Activated naive CD8-positive, alpha-beta T cell treated with anti-CD3 and anti-CD28 coated beads, Interleukin-2, amount 50 U/mL, for 16 hours (primary cell): ENCODE measurements at regions not wholly inside any gene's neighbourhood (a gene's known extent, or its start where the extent isn't known, plus 50 kb on each side); places are given as distances from the start of the nearest gene placed in this dataset.
A peak's percentile ranks its signal among the peaks of the same experiment; 100 is the strongest.

Experiments
- DNase-seq: peaks from one replicate; pipeline ENCODE4 v3.0.0-alpha.2; 2020; ENCODE audit warnings: low read depth, low spot score

DNA sequence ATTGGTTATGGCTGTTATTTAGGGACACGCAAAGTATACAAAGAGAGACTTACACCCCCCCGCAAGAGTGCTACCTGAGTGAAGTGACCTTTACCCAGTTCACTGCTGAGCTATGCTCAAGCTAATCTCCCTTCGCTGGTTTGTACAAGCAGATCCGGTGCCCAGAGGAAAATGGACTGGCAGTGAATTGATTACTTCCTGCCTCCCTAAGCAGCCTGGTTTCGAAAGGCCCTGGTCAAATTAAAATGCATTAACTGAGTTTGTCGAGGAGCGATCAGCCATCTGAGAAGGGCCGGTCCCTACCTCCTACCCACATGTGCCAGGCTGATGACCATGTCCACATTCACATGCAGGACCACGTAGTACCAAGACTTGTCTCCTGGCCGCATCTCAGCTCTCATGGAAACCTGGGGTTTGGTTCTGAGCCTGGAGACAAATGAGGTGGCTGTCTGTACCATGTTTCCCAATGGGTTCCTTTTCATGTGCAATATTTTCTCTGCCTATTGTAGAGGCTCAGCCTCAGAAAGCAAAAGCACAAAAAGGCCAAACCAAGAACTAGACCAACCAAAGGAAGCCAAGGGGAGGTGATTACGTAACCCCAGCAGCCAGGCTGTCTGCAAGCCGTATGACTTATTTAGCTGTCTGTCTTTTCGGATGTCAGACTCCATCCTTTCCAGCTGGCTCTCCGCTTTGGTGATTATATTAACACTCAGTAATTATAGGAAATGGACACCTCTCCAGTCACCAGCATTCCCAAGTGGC lies 284.7 kb upstream of the PWP1 start:
- no peak for DNase-seq

DNA sequence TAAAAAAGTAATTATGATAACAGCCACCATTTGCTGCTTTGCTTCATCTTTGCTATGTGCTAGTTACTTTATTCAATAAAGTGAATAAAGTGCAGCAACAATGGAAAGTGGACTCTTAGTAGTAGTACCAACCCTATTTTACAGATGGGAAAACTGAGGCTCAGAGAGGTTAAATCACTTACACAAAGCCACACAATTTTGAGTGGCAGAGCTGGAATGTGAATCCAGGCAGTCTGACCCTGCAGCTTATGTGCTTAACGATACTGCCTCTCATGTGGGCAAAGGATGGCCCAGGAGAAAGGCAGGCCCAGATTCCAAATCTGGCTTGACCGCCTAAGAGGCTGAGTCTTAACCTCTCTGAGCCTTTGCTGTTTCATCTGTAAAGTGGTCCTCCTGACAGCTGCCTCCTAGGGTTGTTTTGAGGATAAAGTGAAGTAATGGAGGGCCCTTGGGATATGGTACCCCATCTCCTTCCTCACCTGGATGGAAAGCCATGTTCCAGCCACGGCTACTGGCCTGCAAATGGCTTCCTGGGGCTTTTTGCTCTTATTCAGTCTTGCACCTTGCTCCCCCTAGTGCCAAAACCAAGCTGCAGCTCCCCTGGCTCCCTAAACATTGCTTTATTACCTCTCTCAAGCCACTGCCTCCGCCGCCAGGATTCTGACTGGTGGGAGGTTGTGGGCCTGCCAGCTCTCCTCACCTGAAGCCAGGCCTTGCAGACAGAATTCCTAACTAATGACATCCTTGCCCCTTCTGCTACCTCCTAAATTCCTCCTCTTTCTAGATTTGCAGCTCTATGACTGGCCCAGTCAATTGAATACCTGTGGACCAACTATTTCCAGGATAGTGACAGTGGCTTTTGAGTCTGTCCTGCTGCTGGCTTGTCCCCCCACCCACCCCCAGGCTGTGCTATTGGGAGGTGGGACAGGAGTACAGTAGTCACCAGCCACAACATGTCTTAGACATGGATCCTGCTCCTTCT lies 283.3 kb upstream of the PWP1 start:
- peak; percentile 33 for DNase-seq

DNA sequence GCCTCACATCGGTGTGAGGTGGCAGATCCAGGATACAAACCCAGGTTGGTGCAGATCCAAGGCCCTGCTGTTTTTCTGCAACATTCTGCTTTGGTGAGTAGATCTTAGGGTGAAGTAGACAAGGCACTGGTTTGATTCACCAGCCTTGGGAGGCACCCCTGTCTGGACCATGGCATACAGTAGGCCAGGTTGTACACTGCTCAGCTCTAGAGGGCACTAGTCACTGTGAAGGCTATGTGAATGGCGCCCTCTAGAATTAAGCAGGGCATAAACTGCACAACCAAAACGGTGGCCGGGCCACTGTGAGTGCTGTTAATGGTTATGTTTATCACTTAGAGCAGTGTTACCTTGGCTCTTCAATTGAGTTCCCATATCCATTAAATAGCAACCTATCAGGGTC lies 280.6 kb upstream of the PWP1 start:
- no peak for DNase-seq

DNA sequence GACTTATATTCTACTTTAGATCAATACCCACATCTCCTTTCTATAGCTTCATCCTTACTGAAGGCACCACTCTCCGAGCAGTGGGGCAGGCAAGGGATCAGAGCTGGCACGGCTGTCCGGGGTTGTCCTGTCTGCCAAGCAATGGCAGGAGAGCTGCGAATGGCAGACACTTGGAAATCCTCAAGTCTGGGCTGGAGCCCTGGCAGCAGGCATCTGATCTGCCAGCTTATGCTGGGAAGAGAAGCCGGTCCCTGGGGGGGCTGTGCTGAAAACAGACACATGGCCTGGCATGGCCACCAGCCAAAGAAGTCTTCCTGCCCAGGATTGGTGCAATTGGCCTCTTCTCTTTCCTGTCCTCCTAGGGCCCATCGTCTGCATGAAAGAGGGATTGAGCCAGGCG lies 280.2 kb upstream of the PWP1 start:
- DNase-seq, result no peak

DNA sequence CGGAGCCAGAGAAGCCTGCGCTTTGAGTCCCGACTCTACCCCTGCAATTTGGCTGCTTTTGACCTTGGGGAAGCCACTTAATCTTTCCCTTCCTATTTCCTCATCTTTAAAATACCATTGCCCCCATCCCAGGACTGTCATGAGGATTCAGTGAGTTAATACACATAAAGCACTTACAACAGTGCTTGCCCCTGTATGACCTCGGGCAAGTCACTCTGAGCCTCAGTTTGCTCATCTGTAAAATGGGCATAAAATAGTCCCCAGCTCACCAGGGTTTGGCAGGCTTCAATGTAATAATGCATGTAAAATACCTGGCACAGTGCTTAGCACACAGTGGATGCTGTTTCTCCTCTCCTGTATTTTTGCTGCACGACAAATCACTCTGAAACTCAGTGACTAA lies 278.7 kb upstream of the PWP1 start:
- DNase-seq, result no peak

DNA sequence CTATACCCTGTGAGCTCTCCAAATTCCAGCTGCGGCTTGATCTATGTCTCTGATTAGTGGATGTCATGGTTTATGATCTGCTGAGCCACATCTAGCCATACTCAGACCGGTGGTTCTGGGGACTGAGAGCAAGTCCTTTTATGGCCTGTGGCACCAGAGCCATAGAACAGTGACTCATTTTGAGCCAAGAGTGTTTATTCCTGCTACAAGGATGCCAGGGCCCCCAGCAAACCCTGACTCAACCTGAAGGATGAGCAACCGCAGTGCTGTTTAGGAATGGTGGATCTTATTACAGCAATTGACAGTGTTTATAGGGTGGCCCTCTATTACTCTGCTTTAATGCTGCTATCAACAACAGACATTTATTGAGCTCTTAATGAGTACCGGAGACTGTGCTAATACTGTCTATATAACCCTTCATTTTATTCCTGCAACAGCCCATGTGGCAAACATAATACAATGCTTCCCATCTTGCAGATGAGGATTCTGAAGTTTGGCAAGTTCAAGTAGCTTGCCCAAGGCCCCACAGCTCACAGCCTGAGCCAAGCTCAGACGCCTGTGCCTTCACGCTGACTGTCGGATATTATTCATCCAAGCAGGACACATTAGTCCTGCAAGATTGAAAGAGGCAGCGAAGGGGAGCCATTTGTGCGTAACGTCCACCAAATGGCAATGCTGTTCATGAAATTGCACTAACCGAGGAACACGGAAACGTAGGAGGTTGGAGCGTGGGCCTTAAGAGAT lies 273.6 kb upstream of the PWP1 start:
- no peak for DNase-seq

DNA sequence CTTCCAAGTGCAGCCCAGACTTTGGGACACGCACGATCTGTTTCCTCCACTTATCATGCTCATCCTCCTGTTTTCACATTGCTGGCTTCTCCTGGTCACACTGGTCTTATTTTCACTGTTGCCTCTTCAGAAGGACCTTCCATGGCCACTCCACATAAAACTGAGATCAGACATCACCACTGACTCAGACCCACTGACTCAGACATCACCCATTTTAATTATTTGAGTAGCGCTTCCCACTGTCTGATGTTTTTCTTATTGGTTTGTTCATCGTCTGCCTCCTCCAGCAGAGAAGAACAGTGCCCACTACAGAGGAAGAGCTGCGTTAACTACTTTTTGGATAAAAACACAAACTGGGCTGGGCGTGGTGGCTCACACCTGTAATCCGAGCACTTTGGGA lies 270.5 kb upstream of the PWP1 start:
- DNase-seq, result no peak

DNA sequence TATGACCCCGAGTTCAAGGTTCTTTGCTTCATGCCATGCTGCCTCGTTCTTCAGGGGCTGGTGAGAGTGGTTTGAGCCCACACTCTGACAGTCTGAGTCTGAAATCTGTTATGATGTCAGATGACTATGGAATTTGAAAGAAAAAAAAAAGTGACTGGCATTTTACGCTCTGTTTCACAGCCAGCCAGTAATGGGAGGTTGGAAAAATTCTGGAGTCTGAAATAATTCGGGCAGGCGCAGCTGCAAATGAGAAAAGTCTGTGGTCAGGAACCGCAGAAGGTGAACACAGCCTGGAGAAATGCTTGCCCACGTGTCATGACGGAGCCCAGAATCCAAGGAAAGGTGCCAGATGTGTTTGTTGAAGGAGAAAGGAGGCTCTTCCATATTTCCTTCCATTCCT lies 269.8 kb upstream of the PWP1 start:
- DNase-seq, result no peak

DNA sequence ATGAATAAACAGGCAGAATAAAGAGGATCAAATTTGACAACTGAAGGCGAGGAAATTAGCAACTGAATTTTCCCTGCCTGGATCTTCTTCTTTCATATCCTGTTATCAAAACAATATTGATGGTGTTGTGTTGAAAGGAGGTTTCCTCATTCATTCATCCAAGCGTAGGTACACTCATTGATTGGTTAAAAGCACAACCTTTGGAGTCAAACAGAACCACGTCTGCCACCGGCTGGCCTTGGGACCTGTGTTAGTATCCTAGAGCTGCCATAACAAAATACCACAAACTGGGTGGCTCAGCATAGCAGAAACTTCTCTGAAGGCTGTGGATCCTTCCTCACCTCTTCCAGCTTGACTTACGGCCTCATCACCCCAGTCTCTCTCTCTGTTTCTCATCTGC lies 268.6 kb upstream of the PWP1 start:
- DNase-seq, result no peak

DNA sequence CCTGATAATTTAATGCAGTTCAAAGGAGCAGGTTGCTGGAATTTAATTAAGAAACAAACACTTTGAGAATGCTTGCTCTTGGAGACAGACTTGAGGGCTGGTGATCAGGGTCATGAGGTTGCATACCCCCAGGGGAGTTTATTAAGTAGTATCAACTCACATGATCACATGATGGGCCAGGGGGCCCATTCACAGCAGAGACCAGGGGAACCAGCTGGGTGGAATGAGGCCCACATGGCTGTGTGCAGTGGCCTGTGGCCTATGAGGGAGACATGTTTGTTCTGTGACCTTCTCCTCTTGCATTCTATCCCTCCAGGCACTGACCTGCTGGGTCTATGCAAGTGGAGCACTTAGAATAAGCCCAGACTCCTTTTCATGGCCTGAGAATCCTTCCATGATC lies 266.6 kb upstream of the PWP1 start:
- DNase-seq, result no peak

DNA sequence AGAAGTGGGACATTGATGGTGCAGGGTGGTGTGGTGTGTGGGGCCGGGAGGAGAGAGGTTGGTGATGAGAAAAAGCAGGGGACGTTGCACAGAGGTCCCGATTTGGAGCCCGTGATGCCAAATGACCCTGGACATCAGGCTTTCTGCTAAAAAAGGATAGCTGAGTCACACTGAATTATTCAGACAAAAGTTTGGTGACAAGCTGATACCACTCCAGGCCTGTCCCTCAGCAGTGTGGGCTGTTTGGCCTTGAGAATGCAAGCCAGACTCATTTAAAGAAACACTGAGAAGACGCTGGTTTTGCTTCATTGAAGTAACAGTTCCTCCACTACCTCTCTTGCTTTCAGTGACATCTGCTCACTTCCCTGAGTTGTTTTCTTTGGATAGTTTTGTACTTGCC lies 262.1 kb upstream of the PWP1 start:
- no peak for DNase-seq

DNA sequence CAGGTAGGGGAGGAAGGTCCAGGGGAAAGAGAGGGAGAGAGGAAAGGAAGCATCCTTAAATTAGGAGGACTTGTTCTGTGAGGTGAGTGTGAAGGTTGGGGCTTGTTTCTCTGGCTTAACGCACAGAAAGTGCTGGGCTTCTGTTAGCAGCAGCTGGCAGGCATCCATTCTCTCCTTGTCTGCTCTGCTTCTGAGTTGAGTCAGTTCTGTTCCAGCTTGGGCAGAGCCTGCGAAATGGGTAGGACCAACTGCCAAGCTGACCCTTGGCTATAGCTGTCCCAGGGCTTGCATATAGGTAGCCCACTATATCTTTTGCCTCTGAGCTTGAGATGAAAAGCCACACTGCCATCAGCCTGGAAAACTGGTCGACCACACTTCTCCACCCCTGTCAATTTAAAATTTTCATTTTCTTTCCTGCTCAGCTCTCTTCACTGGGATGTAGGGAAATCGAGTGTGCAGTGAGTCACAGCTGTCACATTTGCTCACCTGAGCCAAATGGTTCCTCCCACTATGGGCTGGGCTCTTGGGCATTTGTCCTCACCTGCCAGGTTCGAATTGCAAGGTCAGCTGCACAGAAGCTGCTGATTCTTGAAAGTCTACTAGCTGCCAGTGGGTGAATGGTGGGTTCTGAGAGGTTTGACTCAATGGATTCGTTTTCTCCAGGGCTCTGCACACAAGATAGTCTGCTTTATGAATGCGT lies 256.4 kb upstream of the PWP1 start:
- DNase-seq, result no peak

DNA sequence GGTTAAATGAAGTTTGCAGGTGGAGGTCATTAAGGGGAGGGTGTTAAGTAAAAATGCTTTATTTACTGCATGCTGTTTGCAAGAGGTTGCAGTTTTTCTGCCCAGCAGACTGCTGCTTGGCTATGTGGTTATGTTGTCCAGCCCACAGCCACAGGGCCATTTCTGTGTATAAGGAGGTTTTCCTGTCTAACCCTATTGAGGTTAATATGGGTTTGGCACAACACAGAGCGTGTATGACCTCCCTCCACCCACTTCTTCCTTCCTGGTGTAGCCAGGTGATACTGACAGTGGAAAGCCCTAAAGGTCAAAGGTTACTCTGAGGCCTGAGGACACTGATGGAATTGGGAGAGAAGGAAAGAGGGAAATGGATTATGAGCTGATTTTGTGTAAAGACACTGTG lies 253.7 kb upstream of the PWP1 start:
- DNase-seq, result no peak

DNA sequence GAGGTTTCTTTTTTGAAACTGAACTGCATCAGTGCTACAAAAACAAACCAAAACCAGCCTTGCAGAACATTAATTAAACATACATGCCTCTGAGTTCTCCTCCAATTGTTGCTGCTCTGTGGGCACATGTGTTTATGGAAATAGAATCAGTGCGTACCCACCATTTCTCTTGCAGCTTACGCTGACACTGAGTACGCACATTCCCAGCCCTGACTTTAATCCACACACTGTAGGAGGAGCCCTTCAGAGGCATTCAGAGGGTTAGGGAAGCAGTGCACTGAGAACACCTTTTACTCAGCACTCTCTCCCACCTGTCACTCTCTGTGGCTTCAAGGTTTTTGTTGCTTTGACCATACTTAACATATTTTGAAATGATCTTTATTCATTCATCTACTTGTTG lies 250.5 kb upstream of the PWP1 start:
- DNase-seq, result no peak

DNA sequence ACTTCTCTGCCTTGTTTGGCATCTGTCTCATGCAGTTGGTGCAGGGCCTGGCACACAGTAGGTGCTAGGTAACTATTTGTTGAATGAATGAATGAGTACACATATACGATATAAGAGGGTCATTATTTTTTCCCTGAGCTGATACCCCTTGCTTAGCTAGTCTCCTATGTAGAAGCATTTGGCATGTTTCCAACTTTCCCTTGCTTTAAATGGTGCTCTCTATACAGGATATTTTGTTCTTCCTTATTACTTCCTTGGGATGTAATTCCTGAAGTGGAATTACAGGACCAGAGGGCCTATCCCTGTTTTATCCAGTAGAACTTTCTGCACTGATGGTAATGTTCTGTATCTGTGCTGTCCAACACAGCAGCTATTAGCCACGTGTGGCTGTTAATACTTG lies 250.1 kb upstream of the PWP1 start:
- no peak for DNase-seq

DNA sequence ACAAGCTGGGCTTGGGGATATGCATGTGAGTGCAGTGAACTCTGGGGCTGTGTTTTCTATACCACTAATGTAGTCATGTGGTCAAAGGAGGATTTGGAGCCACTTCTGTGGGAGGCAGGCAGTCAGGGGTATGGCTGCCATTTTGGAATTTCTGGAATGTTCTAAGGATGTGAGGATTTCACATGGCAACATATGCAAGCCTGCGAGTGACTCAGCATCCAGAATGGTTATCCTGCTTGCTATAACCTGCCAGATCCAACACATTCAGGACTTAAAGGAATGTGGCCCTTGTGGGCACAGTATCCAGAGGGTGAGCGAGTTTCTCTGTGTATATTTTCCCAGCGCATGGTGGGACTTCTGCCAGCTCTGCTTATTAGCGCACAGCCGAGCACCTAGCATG lies 249.2 kb upstream of the PWP1 start:
- DNase-seq, result no peak

DNA sequence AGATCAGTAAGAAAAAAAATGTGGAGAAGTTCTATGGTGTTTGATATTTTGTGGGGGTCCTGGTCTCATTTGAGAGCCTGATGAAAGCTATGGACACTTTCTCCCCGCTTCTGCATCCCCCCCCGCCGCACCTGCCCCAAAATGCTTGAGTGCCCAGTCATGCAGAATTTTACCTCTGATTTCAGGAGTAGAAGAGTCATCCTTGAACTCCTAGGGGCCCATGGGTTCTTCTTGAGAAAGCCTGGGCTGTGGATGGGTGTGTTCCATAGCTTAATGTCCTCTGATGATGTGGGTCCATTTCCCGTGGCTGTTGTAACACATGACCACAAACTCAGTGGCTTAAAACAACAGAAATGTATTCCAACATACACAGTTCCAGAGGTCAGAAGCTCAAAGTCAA lies 248.8 kb upstream of the PWP1 start:
- no peak for DNase-seq

DNA sequence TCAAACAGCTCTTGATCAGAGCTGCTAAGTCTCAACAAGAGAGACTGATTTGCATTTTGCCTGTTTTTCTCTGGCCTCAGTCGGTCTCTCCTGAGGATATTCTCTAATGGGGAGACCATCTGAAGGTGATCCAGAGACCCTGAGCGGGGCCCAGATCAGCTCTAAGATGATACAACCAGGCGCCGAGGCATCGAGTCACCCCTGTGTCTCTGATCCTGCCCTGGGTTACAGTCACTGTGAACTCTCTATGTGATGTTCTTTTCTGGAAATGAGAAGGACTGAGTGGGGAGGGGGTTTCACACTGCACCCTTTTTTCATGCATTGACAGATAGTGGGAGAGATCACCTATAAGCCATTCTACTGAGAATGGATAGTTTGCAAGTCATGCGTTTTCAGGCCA lies 247.6 kb upstream of the PWP1 start:
- no peak for DNase-seq

DNA sequence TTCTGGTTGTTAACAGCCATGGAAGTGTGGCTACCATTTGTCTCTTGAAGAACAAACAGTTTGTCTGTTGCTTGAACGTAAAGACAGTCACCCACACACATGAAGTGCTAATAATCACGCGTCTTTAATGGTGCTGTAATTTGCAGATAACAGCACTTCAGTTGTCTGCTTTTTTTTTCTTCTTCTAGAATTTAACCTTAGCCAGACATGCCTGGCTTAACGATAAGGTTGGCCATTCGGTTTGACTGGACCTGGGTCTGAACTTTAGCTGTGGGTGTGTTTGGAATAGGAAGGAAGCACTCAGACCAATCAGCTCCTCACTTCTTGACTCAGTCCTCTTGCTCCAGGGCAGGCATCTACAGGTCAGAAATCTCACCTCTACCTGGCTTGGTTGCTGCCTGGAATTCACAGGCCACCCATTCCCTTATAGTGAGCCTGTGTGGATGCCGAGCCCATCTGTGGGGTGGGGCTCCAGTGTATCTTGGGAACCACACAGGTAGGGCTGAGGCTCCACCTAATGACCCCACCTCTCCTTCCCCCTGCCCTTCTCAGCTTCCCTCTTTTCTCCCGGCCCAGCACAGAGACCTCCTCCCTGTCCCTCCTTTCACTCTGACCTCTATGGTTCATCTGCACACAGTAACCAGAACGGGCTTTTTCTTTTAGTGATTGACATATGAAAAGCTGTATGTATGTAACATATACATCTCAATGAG lies 246.4 kb upstream of the PWP1 start:
- DNase-seq, result no peak

DNA sequence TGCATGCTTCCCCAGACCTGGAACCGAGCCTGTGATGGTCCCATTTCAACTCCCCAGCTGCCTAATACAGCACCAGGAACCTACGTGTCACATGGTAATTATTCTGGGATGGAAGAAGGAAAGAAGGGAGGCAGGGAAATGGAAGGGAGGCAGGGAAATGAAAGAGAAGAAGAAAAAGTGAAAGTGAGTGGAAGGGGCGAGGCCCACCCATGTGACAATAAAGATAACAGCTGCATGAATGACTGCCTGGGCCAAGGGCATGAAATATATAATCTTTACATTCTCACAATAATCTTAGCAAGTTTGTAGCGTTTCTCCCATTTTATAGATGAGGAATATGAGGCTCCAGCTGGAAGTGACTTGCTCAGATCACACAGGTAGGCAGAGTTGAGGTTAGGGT lies 245.0 kb upstream of the PWP1 start:
- DNase-seq, result no peak

DNA sequence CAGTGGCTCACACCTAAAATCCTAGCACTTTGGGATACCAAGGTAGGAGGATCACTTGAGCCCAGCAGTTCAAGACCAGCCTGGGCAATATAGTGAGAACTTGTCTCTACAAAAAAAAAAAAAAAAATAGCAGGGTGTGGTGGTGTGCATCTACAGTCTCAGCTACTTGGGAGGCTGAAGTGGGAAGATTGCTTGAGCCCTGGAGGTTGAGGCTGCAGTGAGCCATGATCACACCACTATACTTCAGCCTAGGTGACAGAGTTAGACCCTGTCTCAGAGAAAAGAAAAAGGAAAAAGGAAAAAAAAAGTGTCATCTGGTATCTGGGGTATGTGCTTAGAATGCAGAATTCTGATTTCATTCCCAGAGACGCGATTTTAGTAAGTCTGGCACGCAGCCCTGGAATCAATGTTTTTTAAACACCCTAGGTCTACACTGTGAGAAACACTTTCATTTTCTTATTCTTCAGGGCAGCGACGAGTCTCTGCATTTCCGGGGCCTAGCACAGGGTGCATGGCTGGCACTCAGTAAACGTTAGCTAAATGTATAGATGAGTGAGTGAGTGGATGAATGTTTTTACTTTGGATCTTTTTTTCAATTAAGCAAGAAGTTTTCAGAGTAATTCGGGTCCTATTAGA lies 243.8 kb upstream of the PWP1 start:
- DNase-seq, result no peak
